SK-N-SH (cell line): ENCODE measurements at regions not wholly inside any gene's neighbourhood (a gene's known extent, or its start where the extent isn't known, plus 50 kb on each side); places are given as distances from the start of the nearest gene placed in this dataset.

Experiments used
- CTCF ChIA-PET: fragments of 300-600, 350-600 bp; formaldehyde crosslinking; extraction: SDS; loops from one replicate; lab custom pipeline; 2021; lab: Yijun Ruan, JAX
- POLR2A ChIA-PET: fragments of 350-600 bp; sonication (Branson Sonifier 250); formaldehyde crosslinking; extraction: SDS; loops from one replicate; lab custom pipeline; 2020; ENCODE audit warnings: antibody characterized with exemption, inconsistent platforms; lab: Yijun Ruan, JAX
- DNase-seq: peaks from one replicate; pipeline ENCODE4 v3.0.0; 2012
- H2AFZ ChIP-seq: fragments of 200-600 bp; sonication (generic); 2 replicates; pipeline ENCODE4 v1.8.1; 2016; ENCODE audit warnings: antibody characterized with exemption, mild to moderate bottlenecking, low read depth
- H3F3A ChIP-seq: fragments of 200-600 bp; sonication (generic); replicated peaks from 2 replicates; pipeline ENCODE3; 2016; ENCODE audit warnings: antibody characterized with exemption, mild to moderate bottlenecking; ENCODE audit not compliant: insufficient read depth
- H3K27ac ChIP-seq, 2 experiments: fragments of 200-500 bp in 1 of 2; fragments of 200-600 bp in 1 of 2; sonication (Bioruptor generic) in 1 of 2; sonication (generic), shearing (Covaris generic) in 1 of 2; 2 replicates each; pipeline versions ENCODE4 v1.5.1 to v1.6.1; 2014 to 2016; ENCODE audit warnings: low read depth in 2 of 2, inconsistent platforms in 1 of 2, low read length in 1 of 2, mild to moderate bottlenecking in 1 of 2, mixed read lengths in 1 of 2
- H3K27me3 ChIP-seq: fragments of 200-600 bp; sonication (generic), shearing (Covaris generic); 2 replicates; pipeline ENCODE4 v1.6.1; 2016; ENCODE audit warnings: mixed run types; ENCODE audit not compliant: insufficient read depth
- H3K36me3 ChIP-seq, 2 experiments: fragments of 200-500 bp in 1 of 2; fragments of 200-600 bp in 1 of 2; sonication (Bioruptor generic) in 1 of 2; sonication (generic) in 1 of 2; replicated peaks in 1 of 2; 2 replicates each; pipeline versions ENCODE3 to v1.5.1; 2014 to 2016; ENCODE audit warnings: low read length in 1 of 2, mild to moderate bottlenecking in 1 of 2; ENCODE audit not compliant: insufficient read depth in 2 of 2, control insufficient read depth in 1 of 2
- H3K4me1 ChIP-seq, 2 experiments: fragments of 200-500 bp in 1 of 2; fragments of 200-600 bp in 1 of 2; sonication (Bioruptor generic) in 1 of 2; sonication (generic), shearing (Covaris generic) in 1 of 2; 2 replicates each; pipeline versions ENCODE4 v1.5.1 to v1.6.1; 2014 to 2016; ENCODE audit warnings: low read depth in 1 of 2, low read length in 1 of 2, mixed run types in 1 of 2; ENCODE audit not compliant: insufficient read depth in 2 of 2, control insufficient read depth in 1 of 2
- H3K4me2 ChIP-seq: fragments of 200-600 bp; sonication (generic), shearing (Covaris generic); 2 replicates; pipeline ENCODE4 v1.6.1; 2017; ENCODE audit warnings: mixed run types
- H3K4me3 ChIP-seq, 2 experiments: fragments of 200-500 bp in 1 of 2; fragments of 200-600 bp in 1 of 2; sonication (Bioruptor generic) in 1 of 2; sonication (generic), shearing (Covaris generic) in 1 of 2; 2 replicates each; pipeline versions ENCODE4 v1.5.1 to v1.8.1; 2014 to 2016; ENCODE audit warnings: low read depth in 2 of 2, inconsistent platforms in 1 of 2, low read length in 1 of 2, mild to moderate bottlenecking in 1 of 2, mixed read lengths in 1 of 2, moderate library complexity in 1 of 2
- H3K79me2 ChIP-seq: fragments of 200-600 bp; sonication (generic); 2 replicates; pipeline ENCODE4 v1.8.1; 2017; ENCODE audit warnings: mild to moderate bottlenecking; ENCODE audit not compliant: insufficient read depth
- H3K9ac ChIP-seq: fragments of 200-600 bp; sonication (generic); 2 replicates; pipeline ENCODE4 v1.6.1; 2017; ENCODE audit warnings: mixed run types
- H3K9me2 ChIP-seq: fragments of 200-600 bp; sonication (generic); 2 replicates; pipeline ENCODE4 v1.6.1; 2017; ENCODE audit warnings: mixed run types
- H3K9me3 ChIP-seq: fragments of 200-600 bp; sonication (generic); 2 replicates; pipeline ENCODE4 v1.6.1; 2017; ENCODE audit warnings: mixed run types, mild to moderate bottlenecking, moderate library complexity
- H4K20me1 ChIP-seq: fragments of 200-600 bp; sonication (generic); 2 replicates; pipeline ENCODE4 v1.6.1; 2017; ENCODE audit warnings: mild to moderate bottlenecking, mixed run types; ENCODE audit not compliant: insufficient read depth
- CHD2 ChIP-seq: fragments of 150-350 bp; IDR thresholded peaks from 2 replicates; pipeline ENCODE4 v1.6.1; 2018; ENCODE audit warnings: low read length; ENCODE audit not compliant: partially characterized antibody
- EP300 ChIP-seq, 2 experiments: IDR thresholded peaks; 2 replicates each; pipeline versions ENCODE4 v1.4.0 to v1.6.1; 2012; ENCODE audit warnings: borderline replicate concordance in 1 of 2, low read depth in 1 of 2, low read length in 1 of 2
- EZH2phosphoT487 ChIP-seq: fragments of 200-600 bp; sonication (generic); IDR thresholded peaks from 2 replicates; pipeline ENCODE4 v1.6.1; 2017; ENCODE audit warnings: low read depth, mixed run types, mild to moderate bottlenecking, antibody characterized with exemption, moderate library complexity, borderline replicate concordance
- FOXJ3 ChIP-seq: sonication (generic); formaldehyde crosslinking; IDR thresholded peaks from 2 replicates; pipeline ENCODE4 v1.5.1; 2020; ENCODE audit warnings: mild to moderate bottlenecking, missing genetic modification reagents
- GABPA ChIP-seq: IDR thresholded peaks from 2 replicates; pipeline ENCODE4 v1.4.0; 2012; ENCODE audit warnings: low read depth, mild to moderate bottlenecking
- MXI1 ChIP-seq: IDR thresholded peaks from 2 replicates; pipeline ENCODE4 v1.6.1; 2012; ENCODE audit warnings: mild to moderate bottlenecking, low read depth, low read length, improper control_type of control experiment
- NFIC ChIP-seq: IDR thresholded peaks from 2 replicates; pipeline ENCODE4 v1.4.0; 2012; ENCODE audit warnings: borderline replicate concordance
- NRF1 ChIP-seq: IDR thresholded peaks from 2 replicates; pipeline ENCODE4 v1.6.1; 2012; ENCODE audit warnings: low read depth, mild to moderate bottlenecking, low read length
- POLR2AphosphoS5 ChIP-seq: IDR thresholded peaks from 2 replicates; pipeline ENCODE4 v1.6.1; 2012; ENCODE audit warnings: low read depth, low read length
- RAD21 ChIP-seq: IDR thresholded peaks from 2 replicates; pipeline ENCODE4 v1.6.1; 2012; ENCODE audit warnings: mild to moderate bottlenecking, low read length
- RCOR1 ChIP-seq: fragments of 150-350 bp; IDR thresholded peaks from 2 replicates; pipeline ENCODE4 v1.6.1; 2017; ENCODE audit warnings: antibody characterized with exemption, low read length
- SIN3A ChIP-seq: IDR thresholded peaks from 2 replicates; pipeline ENCODE4 v1.6.1; 2012; ENCODE audit warnings: low read depth, mild to moderate bottlenecking, low read length, moderate library complexity, borderline replicate concordance
- SMC3 ChIP-seq: IDR thresholded peaks from 2 replicates; pipeline ENCODE4 v1.6.1; 2012; ENCODE audit warnings: low read depth, low read length, improper control_type of control experiment
- TAF1 ChIP-seq: IDR thresholded peaks from 2 replicates; pipeline ENCODE4 v1.6.1; 2012; ENCODE audit warnings: low read depth, mild to moderate bottlenecking, low read length, moderate library complexity, borderline replicate concordance
- TCF12 ChIP-seq: IDR thresholded peaks from 2 replicates; pipeline ENCODE4 v1.4.0; 2012
- ZBTB33 ChIP-seq: IDR thresholded peaks from 2 replicates; pipeline ENCODE4 v1.4.0; 2012; ENCODE audit warnings: low read depth, borderline replicate concordance
- WGBS: methylation state at CpG from one replicate; pipeline ENCODE4 v1.1.6; 2017; ENCODE audit warnings: low lambda C conversion rate; 5-methylcytosine and 5-hydroxymethylcytosine counted together
- TF ChIP-seq, protein P1 (sequence below): fragments of 150-350 bp; IDR thresholded peaks from 2 replicates; pipeline ENCODE4 v1.6.1; 2016; ENCODE audit warnings: mild to moderate bottlenecking, low read depth, low read length
- TF ChIP-seq, protein P2 (sequence below): IDR thresholded peaks from 2 replicates; pipeline ENCODE4 v1.6.1; 2012; ENCODE audit warnings: mild to moderate bottlenecking, low read depth, low read length, moderate library complexity

DNA sequence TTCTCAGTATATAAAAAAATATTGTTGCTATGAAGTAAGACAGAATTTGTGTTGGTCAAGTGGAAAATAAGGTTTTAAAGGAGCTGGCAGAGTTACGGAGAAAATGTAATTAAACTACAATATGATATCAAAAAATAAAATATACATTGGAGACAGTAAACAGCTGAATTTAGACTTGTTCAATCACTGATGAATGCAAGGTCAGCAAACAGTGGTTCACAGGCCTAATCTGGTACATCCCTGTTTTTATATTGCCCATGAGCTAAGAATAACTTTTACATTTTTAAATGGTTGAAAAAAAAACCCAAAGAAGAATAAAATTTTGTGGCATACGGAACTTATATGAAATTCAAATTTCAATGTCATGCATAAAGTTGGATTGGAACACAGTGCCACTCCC lies 131.0 kb upstream of the TRIB2 start:
- no peak overlapping the region for H3K27ac ChIP-seq
- H3K9me2 ChIP-seq: no peaks in the 10 kb centered on the region
- DNase-seq: no peak
- POLR2A ChIA-PET: no interaction called here
- H3K36me3 ChIP-seq: no peaks in the 10 kb centered on the region
- no peak overlapping the region for H2AFZ ChIP-seq
- H4K20me1 ChIP-seq: no peaks in the 10 kb centered on the region
- 86% methylated on average over 2 of the region's 2 CpGs for WGBS
- CTCF ChIA-PET: interaction anchor here (1.1 to 1.5 kb wide), 4 partner anchors 8 to 421 kb away, joined by 3 to 5 read pairs (median 4); no protein-coding TSS in a partner anchor
- no peak overlapping the region for H3K9ac ChIP-seq
- no peaks in the 10 kb centered on the region for H3K9me3 ChIP-seq
- peaks cover 5% of the 10 kb centered on the region for H3F3A ChIP-seq
- no peak overlapping the region for H3K4me2 ChIP-seq
- no peaks in the 10 kb centered on the region for H3K79me2 ChIP-seq
- TF ChIP-seq SIN3A (no peak), GABPA (no peak), FOXJ3 (CRISPR knock-in tag) (no peak), MXI1 (no peak), CHD2 (no peak), NFIC (no peak), EP300 (IDR thresholded peaks at IDR 0.05; ENCODE audit: borderline replicate concordance in 1 of 2, low read depth in 1 of 2, low read length in 1 of 2) (no peak), TCF12 (no peak), NRF1 (no peak), RAD21 (no peak), EZH2phosphoT487 (no peak), POLR2AphosphoS5 (no peak), ZBTB33 (no peak), RCOR1 (no peak), SMC3 (no peak), TAF1 (no peak)
- TF ChIP-seq, protein P1, sequence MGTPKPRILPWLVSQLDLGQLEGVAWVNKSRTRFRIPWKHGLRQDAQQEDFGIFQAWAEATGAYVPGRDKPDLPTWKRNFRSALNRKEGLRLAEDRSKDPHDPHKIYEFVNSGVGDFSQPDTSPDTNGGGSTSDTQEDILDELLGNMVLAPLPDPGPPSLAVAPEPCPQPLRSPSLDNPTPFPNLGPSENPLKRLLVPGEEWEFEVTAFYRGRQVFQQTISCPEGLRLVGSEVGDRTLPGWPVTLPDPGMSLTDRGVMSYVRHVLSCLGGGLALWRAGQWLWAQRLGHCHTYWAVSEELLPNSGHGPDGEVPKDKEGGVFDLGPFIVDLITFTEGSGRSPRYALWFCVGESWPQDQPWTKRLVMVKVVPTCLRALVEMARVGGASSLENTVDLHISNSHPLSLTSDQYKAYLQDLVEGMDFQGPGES: no peak
- TF ChIP-seq, protein P2, sequence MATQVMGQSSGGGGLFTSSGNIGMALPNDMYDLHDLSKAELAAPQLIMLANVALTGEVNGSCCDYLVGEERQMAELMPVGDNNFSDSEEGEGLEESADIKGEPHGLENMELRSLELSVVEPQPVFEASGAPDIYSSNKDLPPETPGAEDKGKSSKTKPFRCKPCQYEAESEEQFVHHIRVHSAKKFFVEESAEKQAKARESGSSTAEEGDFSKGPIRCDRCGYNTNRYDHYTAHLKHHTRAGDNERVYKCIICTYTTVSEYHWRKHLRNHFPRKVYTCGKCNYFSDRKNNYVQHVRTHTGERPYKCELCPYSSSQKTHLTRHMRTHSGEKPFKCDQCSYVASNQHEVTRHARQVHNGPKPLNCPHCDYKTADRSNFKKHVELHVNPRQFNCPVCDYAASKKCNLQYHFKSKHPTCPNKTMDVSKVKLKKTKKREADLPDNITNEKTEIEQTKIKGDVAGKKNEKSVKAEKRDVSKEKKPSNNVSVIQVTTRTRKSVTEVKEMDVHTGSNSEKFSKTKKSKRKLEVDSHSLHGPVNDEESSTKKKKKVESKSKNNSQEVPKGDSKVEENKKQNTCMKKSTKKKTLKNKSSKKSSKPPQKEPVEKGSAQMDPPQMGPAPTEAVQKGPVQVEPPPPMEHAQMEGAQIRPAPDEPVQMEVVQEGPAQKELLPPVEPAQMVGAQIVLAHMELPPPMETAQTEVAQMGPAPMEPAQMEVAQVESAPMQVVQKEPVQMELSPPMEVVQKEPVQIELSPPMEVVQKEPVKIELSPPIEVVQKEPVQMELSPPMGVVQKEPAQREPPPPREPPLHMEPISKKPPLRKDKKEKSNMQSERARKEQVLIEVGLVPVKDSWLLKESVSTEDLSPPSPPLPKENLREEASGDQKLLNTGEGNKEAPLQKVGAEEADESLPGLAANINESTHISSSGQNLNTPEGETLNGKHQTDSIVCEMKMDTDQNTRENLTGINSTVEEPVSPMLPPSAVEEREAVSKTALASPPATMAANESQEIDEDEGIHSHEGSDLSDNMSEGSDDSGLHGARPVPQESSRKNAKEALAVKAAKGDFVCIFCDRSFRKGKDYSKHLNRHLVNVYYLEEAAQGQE: no peak
- H3K4me1 ChIP-seq: 0 out of 4 replicates have a peak, but pooled peaks cover 0 to 6% of the 10 kb centered on the region in 2 experiments
- H3K4me3 ChIP-seq: no peak overlapping the region
- no peaks in the 10 kb centered on the region for H3K27me3 ChIP-seq
